Psoas muscle (tissue), 7 donors: ENCODE measurements at regions not wholly inside any gene's neighbourhood (a gene's known extent, or its start where the extent isn't known, plus 50 kb on each side); places are given as distances from the start of the nearest gene placed in this dataset.
"Not testable (repeated sequence)": the region's sequence is repeated elsewhere in the genome, so short reads cannot be mapped to it uniquely, and the experiment has no call there.

ENCODE experiments used
- ATAC-seq, 4 donors: fragments of 200-7000 bp; cut with Tn5 transposase; one replicate each; pipeline ENCODE4 v1.9.1; 2020; ENCODE audit warnings: moderate library complexity in 3 of 4, mild to moderate bottlenecking in 2 of 4
- DNase-seq, 2 donors: peaks; one replicate each; pipeline ENCODE4 v3.0.0-alpha.2; 2020
- H3K27ac ChIP-seq: fragments of 200-600 bp; one replicate; pipeline ENCODE4 v1.8.0; 2022
- H3K27me3 ChIP-seq, 3 donors: fragments of 200-600 bp in 1 of 3; one replicate each; pipeline versions ENCODE4 v1.6.1 to v1.8.0; 2013 to 2022; ENCODE audit warnings: low read length in 2 of 3, mild to moderate bottlenecking in 2 of 3, moderate library complexity in 1 of 3; ENCODE audit not compliant: insufficient read depth in 3 of 3
- H3K36me3 ChIP-seq, 2 donors: fragments of 200-600 bp in 1 of 2; one replicate each; pipeline versions ENCODE4 v1.6.1 to v1.8.0; 2013 to 2022; ENCODE audit warnings: low read depth in 1 of 2, mild to moderate bottlenecking in 1 of 2, moderate library complexity in 1 of 2; ENCODE audit not compliant: insufficient read depth in 1 of 2
- H3K4me1 ChIP-seq: fragments of 200-600 bp; one replicate; pipeline ENCODE4 v1.8.0; 2022
- H3K4me3 ChIP-seq: fragments of 200-600 bp; one replicate; pipeline ENCODE4 v1.8.0; 2022; ENCODE audit warnings: mild to moderate bottlenecking
- H3K9me3 ChIP-seq: fragments of 200-600 bp; one replicate; pipeline ENCODE4 v1.8.0; 2022
- WGBS, 3 donors: extraction: QIAGEN DNeasy Blood & Tissue Kit; methylation state at CpG; one replicate each; pipeline versions ENCODE4 v1.1.6 to v1.1.7; 2013; 5-methylcytosine and 5-hydroxymethylcytosine counted together
- intact Hi-C, 2 donors: fragments of 100-400 bp; cut with DNase I; formaldehyde crosslinking; loops; one replicate each; pipeline versions ENCODE4 v1.11.0 to v1.14.2; 2022
- TF ChIP-seq, protein P1 (sequence below): fragments of 200-600 bp; IDR thresholded peaks from one replicate; pipeline ENCODE4 v1.8.0; 2022; ENCODE audit warnings: antibody characterized with exemption
- donor health status: healthy with polysubstance abuse.
- donor health status: DM: no; HTN: no; CAD: no; lungs with moderate emphysema.
- donor health status: Bipolar disorder and iron deficiency.
- donor health status: healthy.
- donor health status: DM: yes; HTN: yes; CAD: no.
- donor health status: DM: no; HTN: no; CAD: no.
- donor health status: DM: yes; HTN: yes; CAD: no.

DNA sequence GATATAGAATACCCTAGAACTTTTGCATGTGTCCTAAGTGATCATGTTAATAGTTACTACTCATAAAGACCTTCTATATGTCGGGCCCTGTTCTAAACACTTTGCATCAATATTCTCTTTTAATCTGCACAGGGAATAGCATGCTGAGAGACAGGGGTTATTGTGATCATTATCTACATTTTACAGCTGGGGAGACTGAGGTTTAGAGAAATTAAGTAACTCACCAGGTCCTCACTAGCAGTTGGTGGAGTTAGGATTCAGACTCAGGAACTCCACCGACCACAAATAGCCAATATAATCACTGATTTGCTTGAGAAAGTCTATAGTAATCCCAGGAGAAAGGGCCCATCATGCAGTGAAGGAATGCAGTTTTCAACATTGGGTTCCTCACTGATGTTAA, 111.2 kb upstream of the ADO start:
- Histone ChIP-seq H3K27ac (no peak overlapping the region), H3K4me1 (no peaks in the 10 kb centered on the region), H3K4me3 (no peak overlapping the region), H3K9me3 (no peaks in the 10 kb centered on the region), H3K27me3 (no peaks in the 10 kb centered on the region), H3K36me3 (no peaks in the 10 kb centered on the region)
- no peak for DNase-seq
- 82 to 86% (median 86%) methylated on average over 2 of the region's 2 CpGs for WGBS, 3 donors
- intact Hi-C loops: no loop called here
- TF ChIP-seq, protein P1, sequence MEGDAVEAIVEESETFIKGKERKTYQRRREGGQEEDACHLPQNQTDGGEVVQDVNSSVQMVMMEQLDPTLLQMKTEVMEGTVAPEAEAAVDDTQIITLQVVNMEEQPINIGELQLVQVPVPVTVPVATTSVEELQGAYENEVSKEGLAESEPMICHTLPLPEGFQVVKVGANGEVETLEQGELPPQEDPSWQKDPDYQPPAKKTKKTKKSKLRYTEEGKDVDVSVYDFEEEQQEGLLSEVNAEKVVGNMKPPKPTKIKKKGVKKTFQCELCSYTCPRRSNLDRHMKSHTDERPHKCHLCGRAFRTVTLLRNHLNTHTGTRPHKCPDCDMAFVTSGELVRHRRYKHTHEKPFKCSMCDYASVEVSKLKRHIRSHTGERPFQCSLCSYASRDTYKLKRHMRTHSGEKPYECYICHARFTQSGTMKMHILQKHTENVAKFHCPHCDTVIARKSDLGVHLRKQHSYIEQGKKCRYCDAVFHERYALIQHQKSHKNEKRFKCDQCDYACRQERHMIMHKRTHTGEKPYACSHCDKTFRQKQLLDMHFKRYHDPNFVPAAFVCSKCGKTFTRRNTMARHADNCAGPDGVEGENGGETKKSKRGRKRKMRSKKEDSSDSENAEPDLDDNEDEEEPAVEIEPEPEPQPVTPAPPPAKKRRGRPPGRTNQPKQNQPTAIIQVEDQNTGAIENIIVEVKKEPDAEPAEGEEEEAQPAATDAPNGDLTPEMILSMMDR: no peak
- no peak for ATAC-seq

GRCh38 chr10:62694537-62695126, 109.9 kb upstream of the ADO start:
- Histone ChIP-seq H3K9me3 (peaks cover 10% of the 10 kb centered on the region), H3K36me3 (no peaks in the 10 kb centered on the region), H3K4me3 (no peak overlapping the region), H3K27me3 (no peaks in the 10 kb centered on the region), H3K4me1 (no peaks in the 10 kb centered on the region), H3K27ac (no peak overlapping the region)
- TF ChIP-seq, protein P1: no peak
- 73 to 81% (median 77%) methylated on average over 3 of the region's 3 CpGs for WGBS, 3 donors
- DNase-seq (no peak), ATAC-seq (no peak)
- intact Hi-C loops: no loop called here

- H3K9me3 ChIP-seq: peaks cover 10% of the 10 kb centered on the region
Measured at GRCh38 chr10:62696798-62697197, 107.7 kb upstream of the ADO start.

DNA sequence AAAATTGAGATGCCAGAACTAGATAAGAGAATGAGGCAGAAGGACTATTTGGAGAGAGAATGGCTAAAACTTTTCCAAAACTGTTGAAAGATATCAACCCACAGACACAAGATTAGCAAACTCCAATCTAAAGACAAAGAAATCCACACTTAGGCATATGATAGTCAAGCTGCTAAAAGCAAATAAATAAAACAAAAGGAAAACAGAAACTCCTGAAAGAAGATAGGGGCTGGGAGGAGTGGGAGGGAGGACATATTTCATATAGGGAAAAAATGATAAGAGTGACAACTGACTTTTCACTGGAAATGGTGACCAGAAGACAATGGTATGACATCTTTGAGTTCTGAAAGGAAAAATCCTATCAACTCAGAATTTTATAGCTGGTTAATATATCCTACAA, 105.4 kb upstream of the ADO start:
- Histone ChIP-seq H3K9me3 (peaks cover 12% of the 10 kb centered on the region), H3K4me3 (no peak overlapping the region), H3K27me3 (no peaks in the 10 kb centered on the region), H3K4me1 (no peaks in the 10 kb centered on the region), H3K27ac (no peak overlapping the region), H3K36me3 (no peaks in the 10 kb centered on the region)
- DNase-seq (no peak), ATAC-seq (no peak)
- intact Hi-C loops: no loop called here
- TF ChIP-seq, protein P1: no peak

More at GRCh38 chr10:62696798-62697197, 107.7 kb upstream of the ADO start:
- Histone ChIP-seq H3K36me3 (no peaks in the 10 kb centered on the region), H3K4me1 (no peaks in the 10 kb centered on the region), H3K27ac (no peak overlapping the region), H3K4me3 (no peak overlapping the region), H3K27me3 (no peaks in the 10 kb centered on the region)
- TF ChIP-seq, protein P1: no peak
- DNase-seq (no peak), ATAC-seq (no peak)
- 70 to 89% (median 78%) methylated on average over 2 of the region's 2 CpGs for WGBS, 3 donors
- intact Hi-C loops: no loop called here

DNA sequence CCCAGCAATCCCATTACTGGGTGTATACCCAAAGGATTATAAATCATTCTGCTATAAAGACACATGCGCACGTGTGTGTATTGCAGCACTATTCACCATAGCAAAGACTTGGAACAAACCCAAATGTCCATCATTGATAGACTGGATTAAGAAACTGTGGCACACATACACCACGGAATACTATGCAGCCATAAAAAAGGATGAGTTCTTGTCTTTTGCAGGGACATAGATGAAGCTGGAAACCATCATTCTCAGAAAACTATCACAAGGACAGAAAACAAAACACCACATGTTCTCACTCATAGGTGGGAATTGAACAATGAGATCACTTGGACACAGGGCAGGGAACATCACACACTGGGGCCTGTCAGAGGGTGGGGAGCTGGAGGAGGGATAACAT, 100.4 kb upstream of the ADO start:
- H3K9me3 ChIP-seq, H3K27me3 ChIP-seq, H3K4me1 ChIP-seq, H3K27ac ChIP-seq, intact Hi-C loops, DNase-seq, H3K4me3 ChIP-seq, H3K36me3 ChIP-seq, ATAC-seq: not testable (repeated sequence)
- 83 to 88% (median 84%) methylated on average over 3 of the region's 3 CpGs for WGBS, 3 donors
